GM12864 (cell line): ENCODE measurements at regions not wholly inside any gene's neighbourhood (a gene's known extent, or its start where the extent isn't known, plus 50 kb on each side); places are given as distances from the start of the nearest gene placed in this dataset.

Source experiments
- DNase-seq: peaks from one replicate; pipeline ENCODE4 v3.0.0-alpha.2; 2011; ENCODE audit warnings: low read depth
- H3K4me3 ChIP-seq: 2 replicates; pipeline ENCODE4 v1.5.1; 2011; ENCODE audit warnings: mild to moderate bottlenecking, low read depth, low read length, control low read depth
- CTCF ChIP-seq: IDR thresholded peaks from 2 replicates; pipeline ENCODE4 v1.5.1; 2011; ENCODE audit warnings: low read depth, mild to moderate bottlenecking, moderate library complexity, low read length, control low read depth, inconsistent platforms; ENCODE audit errors: missing control alignments

- no peak for DNase-seq
- no peak for TF ChIP-seq CTCF
- no peak overlapping the region for H3K4me3 ChIP-seq
These were observed 468.6 kb downstream of the SHQ1 start for GRCh38 chr3:72379500-72380187.

- no peak for TF ChIP-seq CTCF
- DNase-seq, result no peak
- no peak overlapping the region for H3K4me3 ChIP-seq
These were observed 470.0 kb downstream of the SHQ1 start for GRCh38 chr3:72378287-72378686.

DNA sequence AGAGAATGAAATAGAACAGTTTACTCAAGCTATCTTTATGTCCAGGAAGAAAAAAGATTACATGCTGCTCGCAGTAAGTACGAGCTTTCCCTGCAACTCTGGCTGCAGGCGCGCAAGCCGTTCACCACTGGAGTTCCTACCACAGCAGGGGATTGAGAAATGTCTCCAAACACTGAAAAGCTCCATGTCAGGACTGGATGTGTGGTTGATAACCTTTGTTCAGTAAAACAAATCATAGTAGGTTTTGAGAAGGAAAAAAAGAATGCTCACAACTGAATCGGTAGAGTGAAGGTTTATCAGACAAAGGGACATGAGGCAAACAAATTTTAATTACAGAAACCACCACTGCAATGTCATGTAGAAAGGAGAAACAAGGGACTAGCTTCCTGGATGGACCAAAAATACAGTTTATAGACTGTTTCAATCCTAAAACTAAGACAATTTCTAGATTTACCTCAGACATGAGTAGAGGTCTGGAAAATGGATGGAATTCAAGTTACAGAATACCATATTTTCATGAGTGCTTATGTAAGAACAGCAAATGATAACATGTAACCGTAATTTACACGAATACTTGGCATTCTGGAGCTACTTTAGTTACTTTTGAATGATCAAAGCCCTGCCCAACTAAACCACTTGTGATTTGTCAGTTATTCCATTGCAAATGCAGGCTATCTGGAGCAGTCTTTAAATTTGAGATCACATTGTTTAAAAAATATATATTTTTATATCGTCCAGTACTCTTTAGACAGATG is 471.1 kb downstream of the SHQ1 start:
- no peak for DNase-seq
- no peak overlapping the region for H3K4me3 ChIP-seq
- TF ChIP-seq CTCF, result no peak

DNA sequence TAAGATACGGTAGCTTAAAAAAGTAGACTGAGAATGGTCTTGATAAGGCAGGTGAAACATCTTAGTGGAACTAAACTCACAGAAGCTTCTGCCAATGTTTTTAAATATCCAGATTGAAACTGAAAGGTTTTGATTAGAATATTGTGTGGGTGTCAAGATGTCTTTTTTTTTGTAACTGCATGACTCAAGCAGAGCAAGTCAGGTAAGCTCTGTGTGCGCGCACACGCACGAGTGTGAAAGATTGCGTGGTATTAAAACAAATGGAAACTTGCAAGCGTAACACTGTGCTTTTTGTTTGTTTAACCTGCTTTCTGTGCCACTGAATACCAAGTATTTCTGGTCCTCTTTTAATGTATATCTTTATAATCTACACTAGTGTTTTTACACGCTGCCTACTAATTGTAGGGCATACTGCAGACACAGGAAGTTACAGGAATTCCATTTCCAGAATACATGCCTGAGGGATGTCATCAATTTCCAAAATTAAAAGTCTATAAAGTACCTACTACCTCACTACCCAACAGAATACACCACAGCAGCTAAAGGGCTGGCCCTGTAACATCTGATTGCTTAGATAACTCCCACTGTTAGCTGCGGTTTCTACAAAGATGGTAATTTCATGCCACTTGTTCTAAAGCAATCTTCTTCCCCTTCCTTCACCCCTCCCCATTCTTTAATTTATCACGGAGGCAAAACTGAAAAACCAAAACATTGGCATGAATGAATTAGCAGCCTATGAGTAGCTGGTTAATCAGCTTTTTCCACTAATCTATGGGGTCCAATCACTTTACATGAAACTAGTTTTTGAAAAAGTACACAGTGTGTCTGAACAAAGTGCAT is 472.8 kb downstream of the SHQ1 start:
- DNase-seq, result no peak

GRCh38 chr3:72373139-72373538 is 475.1 kb downstream of the SHQ1 start:
- no peak for DNase-seq
- TF ChIP-seq CTCF, result no peak
- no peak overlapping the region for H3K4me3 ChIP-seq

More for the DNA sequence above, 472.8 kb downstream of the SHQ1 start:
- H3K4me3 ChIP-seq, result no peak overlapping the region
- TF ChIP-seq CTCF, result no peak

DNA sequence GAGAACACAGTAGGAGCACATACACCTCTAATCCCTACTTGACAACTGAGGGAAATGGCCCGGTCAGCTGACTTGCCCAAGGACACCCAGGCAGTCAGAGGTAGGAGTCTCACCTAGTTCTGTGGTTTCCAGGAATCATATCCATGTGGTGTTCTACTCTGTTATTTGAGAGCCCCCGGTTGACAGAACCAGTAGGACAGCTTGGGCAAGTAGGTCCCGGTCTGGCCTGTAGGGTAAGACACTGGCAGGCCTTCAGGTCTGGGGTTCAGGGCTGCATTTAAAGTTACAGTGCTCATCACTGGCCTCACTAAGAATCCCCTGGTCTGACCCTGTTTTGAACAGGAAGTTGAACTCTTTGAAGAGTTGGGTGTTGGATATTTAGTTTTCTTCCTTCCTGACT is 476.1 kb downstream of the SHQ1 start:
- no peak for TF ChIP-seq CTCF
- H3K4me3 ChIP-seq, result no peak overlapping the region
- DNase-seq, result no peak
